ENCODE measurements at regions not wholly inside any gene's neighbourhood (a gene's known extent, or its start where the extent isn't known, plus 50 kb on each side); places are given as distances from the start of the nearest gene placed in this dataset.

DNA sequence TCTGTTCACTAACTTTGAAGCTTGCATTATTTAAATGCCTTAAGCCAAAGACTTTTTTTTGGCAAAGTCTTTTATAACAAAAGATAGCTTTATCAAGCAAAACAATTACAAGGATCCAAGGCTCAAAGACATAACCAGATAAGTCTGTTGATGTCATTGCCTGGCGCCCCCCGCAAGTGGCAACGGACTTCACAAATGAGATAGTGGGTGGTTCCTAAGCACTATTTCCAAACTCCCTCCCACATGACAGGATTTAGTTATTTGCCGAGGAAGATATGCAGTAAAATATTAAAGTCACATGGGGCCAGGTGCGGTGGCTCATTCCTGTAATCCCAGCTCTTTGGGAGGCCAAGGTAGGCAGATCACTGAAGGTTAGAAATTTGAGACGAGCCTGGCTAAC is 194.2 kb upstream of the DDI1 start:
- Histone ChIP-seq H2AFZ (ENCODE audit: low read depth, low read length) (no peak overlapping the region), H3K36me3 (ENCODE audit: control insufficient read depth in 2 of 2, extremely low read depth in 1 of 2, insufficient read depth in 2 of 2, low read length in 2 of 2) (no peaks in the 10 kb centered on the region), H3K9ac (replicated peaks; ENCODE audit: extremely low read depth, insufficient read depth, low read length) (no peak overlapping the region), H3K4me3 (replicated peaks in 1 of 3; ENCODE audit: insufficient read depth in 1 of 3, low read depth in 1 of 3, low read length in 3 of 3) (no peak overlapping the region), H3K79me2 (ENCODE audit: control insufficient read depth, insufficient read depth, low read length) (no peaks in the 10 kb centered on the region), H3K9me3 (replicated peaks; ENCODE audit: control insufficient read depth, insufficient read depth, low read length) (no peaks in the 10 kb centered on the region), H3K9me1 (replicated peaks; ENCODE audit: control insufficient read depth, extremely low read depth, insufficient read depth, low read length) (no peaks in the 10 kb centered on the region), H3K27me3 (ENCODE audit: control insufficient read depth in 2 of 2, insufficient read depth in 2 of 2, low read length in 2 of 2) (no peaks in the 10 kb centered on the region), H4K20me1 (replicated peaks; ENCODE audit: control insufficient read depth, extremely low read depth, insufficient read depth, low read length) (no peaks in the 10 kb centered on the region), H3K4me1 (ENCODE audit: control insufficient read depth, extremely low read depth, insufficient read depth, low read length) (no peaks in the 10 kb centered on the region), H3K4me2 (ENCODE audit: insufficient read depth, low read length) (no peak overlapping the region), H3K27ac (ENCODE audit: insufficient read depth, low read depth, low read length) (no peak overlapping the region)
- FAIRE-seq (no peak), DNase-seq (ENCODE audit: low read depth, low spot score) (no peak)
- BruUV-seq (replicated peaks): no TSS peak
- dilution Hi-C loops (cut with MboI; ENCODE audit: extremely low pct_ligation_motif_present, low sequenced_read_pairs) (no loop called here), intact Hi-C loops (cut with micrococcal nuclease) (no loop called here)
- POLR2A ChIA-PET: no interaction called here
- CTCF ChIA-PET: interaction anchor here (1.0 kb wide), 1 partner anchor 19 kb away, joined by 3 read pairs; no protein-coding TSS in a partner anchor
- TF ChIP-seq POLR2AphosphoS5 (IDR thresholded peaks at IDR 0.05; ENCODE audit: insufficient read depth, low read depth, low read length) (no peak), GATA2 (IDR thresholded peaks at IDR 0.05; ENCODE audit: insufficient read depth, insufficient read length, low read depth, low read length) (no peak), FOS (IDR thresholded peaks at IDR 0.05; ENCODE audit: borderline replicate concordance, insufficient read depth, low read length) (no peak), MYC (IDR thresholded peaks at IDR 0.05; ENCODE audit: low read depth, low read length) (no peak), MAX (IDR thresholded peaks at IDR 0.05; ENCODE audit: insufficient read depth, insufficient read length) (no peak), POLR2A (IDR thresholded peaks at IDR 0.05; ENCODE audit: low read depth, low read length) (no peak), JUN (IDR thresholded peaks at IDR 0.05; ENCODE audit: borderline replicate concordance, insufficient read depth, insufficient read length, low read depth) (no peak), EZH2 (IDR thresholded peaks at IDR 0.05; ENCODE audit: borderline replicate concordance, low read depth, low read length, severe bottlenecking) (no peak)
- TF ChIP-seq, protein P1, sequence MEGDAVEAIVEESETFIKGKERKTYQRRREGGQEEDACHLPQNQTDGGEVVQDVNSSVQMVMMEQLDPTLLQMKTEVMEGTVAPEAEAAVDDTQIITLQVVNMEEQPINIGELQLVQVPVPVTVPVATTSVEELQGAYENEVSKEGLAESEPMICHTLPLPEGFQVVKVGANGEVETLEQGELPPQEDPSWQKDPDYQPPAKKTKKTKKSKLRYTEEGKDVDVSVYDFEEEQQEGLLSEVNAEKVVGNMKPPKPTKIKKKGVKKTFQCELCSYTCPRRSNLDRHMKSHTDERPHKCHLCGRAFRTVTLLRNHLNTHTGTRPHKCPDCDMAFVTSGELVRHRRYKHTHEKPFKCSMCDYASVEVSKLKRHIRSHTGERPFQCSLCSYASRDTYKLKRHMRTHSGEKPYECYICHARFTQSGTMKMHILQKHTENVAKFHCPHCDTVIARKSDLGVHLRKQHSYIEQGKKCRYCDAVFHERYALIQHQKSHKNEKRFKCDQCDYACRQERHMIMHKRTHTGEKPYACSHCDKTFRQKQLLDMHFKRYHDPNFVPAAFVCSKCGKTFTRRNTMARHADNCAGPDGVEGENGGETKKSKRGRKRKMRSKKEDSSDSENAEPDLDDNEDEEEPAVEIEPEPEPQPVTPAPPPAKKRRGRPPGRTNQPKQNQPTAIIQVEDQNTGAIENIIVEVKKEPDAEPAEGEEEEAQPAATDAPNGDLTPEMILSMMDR (IDR thresholded peaks at IDR 0.05; ENCODE audit: extremely low read depth in 1 of 2, insufficient read depth in 1 of 2, low read depth in 1 of 2, low read length in 2 of 2): no peak
